ENCODE measurements at regions not wholly inside any gene's neighbourhood (a gene's known extent, or its start where the extent isn't known, plus 50 kb on each side); places are given as distances from the start of the nearest gene placed in this dataset.
"Not testable (repeated sequence)": the region's sequence is repeated elsewhere in the genome, so short reads cannot be mapped to it uniquely, and the experiment has no call there.

DNA sequence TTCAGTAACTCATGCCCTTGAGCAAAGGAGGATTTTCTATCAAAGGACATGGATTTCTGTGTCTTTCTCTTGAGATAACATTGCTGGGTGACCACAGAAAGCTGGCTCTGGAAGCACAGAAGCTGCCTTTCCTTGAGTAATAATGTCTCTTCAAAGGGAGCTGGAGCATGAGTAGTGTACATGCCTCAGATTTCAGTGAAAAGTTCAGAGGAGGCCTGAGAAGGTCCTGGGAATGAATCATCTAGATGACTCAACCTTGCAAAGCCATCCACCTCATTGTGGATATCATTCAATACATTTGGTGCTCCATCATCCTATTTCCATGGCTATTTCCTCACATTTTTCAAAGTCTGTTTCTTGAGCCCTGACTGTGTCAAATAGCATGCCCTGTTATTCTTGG is 125.1 kb upstream of the POTEB3 start:
- TF ChIP-seq, protein P1, sequence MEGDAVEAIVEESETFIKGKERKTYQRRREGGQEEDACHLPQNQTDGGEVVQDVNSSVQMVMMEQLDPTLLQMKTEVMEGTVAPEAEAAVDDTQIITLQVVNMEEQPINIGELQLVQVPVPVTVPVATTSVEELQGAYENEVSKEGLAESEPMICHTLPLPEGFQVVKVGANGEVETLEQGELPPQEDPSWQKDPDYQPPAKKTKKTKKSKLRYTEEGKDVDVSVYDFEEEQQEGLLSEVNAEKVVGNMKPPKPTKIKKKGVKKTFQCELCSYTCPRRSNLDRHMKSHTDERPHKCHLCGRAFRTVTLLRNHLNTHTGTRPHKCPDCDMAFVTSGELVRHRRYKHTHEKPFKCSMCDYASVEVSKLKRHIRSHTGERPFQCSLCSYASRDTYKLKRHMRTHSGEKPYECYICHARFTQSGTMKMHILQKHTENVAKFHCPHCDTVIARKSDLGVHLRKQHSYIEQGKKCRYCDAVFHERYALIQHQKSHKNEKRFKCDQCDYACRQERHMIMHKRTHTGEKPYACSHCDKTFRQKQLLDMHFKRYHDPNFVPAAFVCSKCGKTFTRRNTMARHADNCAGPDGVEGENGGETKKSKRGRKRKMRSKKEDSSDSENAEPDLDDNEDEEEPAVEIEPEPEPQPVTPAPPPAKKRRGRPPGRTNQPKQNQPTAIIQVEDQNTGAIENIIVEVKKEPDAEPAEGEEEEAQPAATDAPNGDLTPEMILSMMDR (IDR thresholded peaks at IDR 0.05) = not testable (repeated sequence)
- not testable (repeated sequence) for TF ChIP-seq REST (IDR thresholded peaks at IDR 0.05; ENCODE audit: insufficient read depth in 1 of 2, low read depth in 2 of 2, low read length in 1 of 2); TCF7L2 (IDR thresholded peaks at IDR 0.05; ENCODE audit: low read depth, low read length)
